Activated naive CD4-positive, alpha-beta T cell (primary cell): ENCODE measurements at regions not wholly inside any gene's neighbourhood (a gene's known extent, or its start where the extent isn't known, plus 50 kb on each side); places are given as distances from the start of the nearest gene placed in this dataset.

Source experiments
- DNase-seq, 4 experiments: peaks; one replicate each; lab custom pipeline; 2025; lab: John Stamatoyannopoulos, UW

- no peak for DNase-seq
Measured at GRCh38 chr9:135252980-135253304, 165.5 kb downstream of the OLFM1 start.

- no peak for DNase-seq
Measured at GRCh38 chr9:135253305-135254004, 166.0 kb downstream of the OLFM1 start.

- no peak for DNase-seq
Measured at GRCh38 chr9:135254176-135255032, 166.9 kb downstream of the OLFM1 start.

- no peak for DNase-seq
Measured at GRCh38 chr9:135255033-135255840, 167.8 kb downstream of the OLFM1 start.

- DNase-seq: no peak
Measured at GRCh38 chr9:135255841-135256580, 168.5 kb downstream of the OLFM1 start.

GRCh38 chr9:135256581-135257354 lies 169.3 kb downstream of the OLFM1 start:
- no peak for DNase-seq

GRCh38 chr9:135258461-135258860 lies 171.0 kb downstream of the OLFM1 start:
- DNase-seq: no peak

- no peak for DNase-seq
Measured at GRCh38 chr9:135259273-135259672, 171.8 kb downstream of the OLFM1 start.

GRCh38 chr9:135260221-135261180 lies 173.0 kb downstream of the OLFM1 start:
- DNase-seq: no peak

GRCh38 chr9:135262248-135262647 lies 174.8 kb downstream of the OLFM1 start:
- no peak for DNase-seq

GRCh38 chr9:135263511-135263910 lies 176.0 kb downstream of the OLFM1 start:
- DNase-seq: no peak

GRCh38 chr9:135265931-135266330 lies 178.5 kb downstream of the OLFM1 start:
- DNase-seq: no peak

GRCh38 chr9:135267191-135267809 lies 179.8 kb downstream of the OLFM1 start:
- no peak for DNase-seq

- no peak for DNase-seq
Measured at GRCh38 chr9:135268031-135268430, 180.6 kb downstream of the OLFM1 start.

GRCh38 chr9:135268981-135269380 lies 181.5 kb downstream of the OLFM1 start:
- DNase-seq: no peak

- DNase-seq: no peak
Measured at GRCh38 chr9:135269912-135270830, 182.7 kb downstream of the OLFM1 start.

GRCh38 chr9:135271425-135271824 lies 184.0 kb downstream of the OLFM1 start:
- DNase-seq: no peak

GRCh38 chr9:135272608-135273007 lies 185.1 kb downstream of the OLFM1 start:
- no peak for DNase-seq
